Activated T-cell treated with anti-CD3 and anti-CD28 coated beads for 48 hours (primary cell): ENCODE measurements at regions not wholly inside any gene's neighbourhood (a gene's known extent, or its start where the extent isn't known, plus 50 kb on each side); places are given as distances from the start of the nearest gene placed in this dataset.
"Not testable (repeated sequence)": the region's sequence is repeated elsewhere in the genome, so short reads cannot be mapped to it uniquely, and the experiment has no call there.

Source experiments
- DNase-seq: peaks from one replicate; pipeline ENCODE4 v3.0.0-alpha.2; 2020; ENCODE audit warnings: low read depth

GRCh38 chr3:5545719-5546118 is 358.2 kb downstream of the EDEM1 start:
- DNase-seq: no peak

GRCh38 chr3:5553203-5553602 is 365.7 kb downstream of the EDEM1 start:
- no peak for DNase-seq

GRCh38 chr3:5554245-5554747 is 366.8 kb downstream of the EDEM1 start:
- no peak for DNase-seq

GRCh38 chr3:5560199-5560598 is 372.7 kb downstream of the EDEM1 start:
- no peak for DNase-seq

GRCh38 chr3:5563537-5564277 is 376.2 kb downstream of the EDEM1 start:
- DNase-seq: no peak

- no peak for DNase-seq
Observed at GRCh38 chr3:5564278-5564666, 376.8 kb downstream of the EDEM1 start.

GRCh38 chr3:5565026-5565425 is 377.5 kb downstream of the EDEM1 start:
- DNase-seq: no peak

- no peak for DNase-seq
Observed at GRCh38 chr3:5567113-5567512, 379.6 kb downstream of the EDEM1 start.

- DNase-seq: no peak
Observed at GRCh38 chr3:5568451-5568850, 380.9 kb downstream of the EDEM1 start.

GRCh38 chr3:5569152-5569551 is 381.6 kb downstream of the EDEM1 start:
- no peak for DNase-seq

GRCh38 chr3:5572168-5572567 is 384.7 kb downstream of the EDEM1 start:
- no peak for DNase-seq

GRCh38 chr3:5576277-5577011 is 388.9 kb downstream of the EDEM1 start:
- no peak for DNase-seq

- DNase-seq: no peak
Observed at GRCh38 chr3:5579139-5579602, 391.7 kb downstream of the EDEM1 start.

- DNase-seq: no peak
Observed at GRCh38 chr3:5579946-5580345, 392.4 kb downstream of the EDEM1 start.

- no peak for DNase-seq
Observed at GRCh38 chr3:5580826-5581225, 393.3 kb downstream of the EDEM1 start.

GRCh38 chr3:5581743-5582142 is 394.2 kb downstream of the EDEM1 start:
- DNase-seq: no peak

- DNase-seq: no peak
Observed at GRCh38 chr3:5583920-5584319, 396.4 kb downstream of the EDEM1 start.

GRCh38 chr3:5585085-5585484 is 397.6 kb downstream of the EDEM1 start:
- DNase-seq: no peak

GRCh38 chr3:5606884-5607472 is 419.5 kb downstream of the EDEM1 start:
- no peak for DNase-seq

- no peak for DNase-seq
Observed at GRCh38 chr3:5607581-5607980, 420.1 kb downstream of the EDEM1 start.

GRCh38 chr3:5608971-5609370 is 421.5 kb downstream of the EDEM1 start:
- DNase-seq: not testable (repeated sequence)

- no peak for DNase-seq
Observed at GRCh38 chr3:5613599-5613998, 426.1 kb downstream of the EDEM1 start.

- DNase-seq: no peak
Observed at GRCh38 chr3:5616873-5617272, 429.4 kb downstream of the EDEM1 start.
